Duodenal mucosa (tissue), 2 donors: ENCODE measurements at regions not wholly inside any gene's neighbourhood (a gene's known extent, or its start where the extent isn't known, plus 50 kb on each side); places are given as distances from the start of the nearest gene placed in this dataset.

Experiments used
- H3K27ac ChIP-seq: one replicate; pipeline ENCODE4 v1.7.0; 2013; ENCODE audit warnings: low read depth, low read length
- H3K27me3 ChIP-seq, 2 donors: one replicate each; pipeline ENCODE4 v1.7.0; 2013; ENCODE audit warnings: low read length in 2 of 2, control low read depth in 1 of 2; ENCODE audit not compliant: insufficient read depth in 2 of 2, control insufficient read depth in 1 of 2
- H3K36me3 ChIP-seq, 2 donors: one replicate each; pipeline ENCODE4 v1.7.0; 2013; ENCODE audit warnings: low read length in 2 of 2, control low read depth in 1 of 2; ENCODE audit not compliant: insufficient read depth in 2 of 2, control insufficient read depth in 1 of 2
- H3K4me1 ChIP-seq, 2 donors: one replicate each; pipeline ENCODE4 v1.7.0; 2013; ENCODE audit warnings: low read length in 2 of 2, control low read depth in 1 of 2; ENCODE audit not compliant: insufficient read depth in 2 of 2, control insufficient read depth in 1 of 2
- H3K4me3 ChIP-seq, 2 donors: one replicate each; pipeline ENCODE4 v1.7.0; 2013; ENCODE audit warnings: low read length in 2 of 2, low read depth in 1 of 2
- H3K9ac ChIP-seq, 2 donors: one replicate each; pipeline ENCODE4 v1.7.0; 2013; ENCODE audit warnings: low read length in 2 of 2, low read depth in 1 of 2
- H3K9me3 ChIP-seq, 2 donors: one replicate each; pipeline ENCODE4 v1.7.0; 2013; ENCODE audit warnings: low read length in 2 of 2, control low read depth in 1 of 2; ENCODE audit not compliant: control insufficient read depth in 1 of 2

DNA sequence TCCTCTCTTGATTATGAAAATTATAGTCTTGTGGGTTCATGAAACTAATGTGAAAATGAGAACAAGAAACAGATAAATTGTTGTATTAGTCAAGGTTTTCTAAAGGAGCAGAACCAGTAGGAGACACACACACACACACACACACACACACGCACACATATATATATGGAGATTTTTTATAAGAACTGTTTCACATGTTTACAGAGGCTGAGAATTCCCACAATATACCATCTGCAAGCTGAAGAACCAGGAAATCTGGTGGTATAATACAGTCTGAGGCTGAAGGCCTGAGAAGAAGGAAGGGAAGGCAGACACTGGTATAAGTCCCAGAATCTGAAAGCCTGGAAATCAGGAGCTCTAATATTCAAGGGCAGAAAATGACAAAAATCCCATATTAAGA lies 70.9 kb upstream of the RGS18 start:
- Histone ChIP-seq H3K27me3 (no peaks in the 10 kb centered on the region), H3K4me3 (no peak overlapping the region), H3K4me1 (no peaks in the 10 kb centered on the region), H3K36me3 (no peaks in the 10 kb centered on the region), H3K27ac (no peak overlapping the region), H3K9me3 (no peaks in the 10 kb centered on the region), H3K9ac (no peak overlapping the region)

DNA sequence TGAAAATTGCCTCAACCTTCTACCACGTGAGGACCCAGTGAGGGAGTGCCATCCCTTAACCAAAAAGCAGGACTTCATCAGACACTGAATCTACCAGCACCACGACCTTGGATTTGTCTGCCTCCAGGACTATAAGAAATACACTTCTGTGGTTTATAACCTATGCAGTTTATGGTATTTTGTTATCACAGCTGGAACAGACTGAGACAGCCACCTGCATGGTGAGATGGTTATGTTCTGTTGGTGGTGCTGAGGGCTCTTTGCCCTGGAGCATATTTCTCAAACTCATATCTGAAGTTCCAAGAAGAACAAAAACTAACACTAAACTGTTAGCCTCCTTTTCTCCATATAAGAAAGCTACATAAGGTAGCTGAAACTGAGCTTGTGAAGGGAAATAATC lies 69.8 kb upstream of the RGS18 start:
- no peak overlapping the region for H3K27ac ChIP-seq
- no peaks in the 10 kb centered on the region for H3K27me3 ChIP-seq
- H3K9ac ChIP-seq, result no peak overlapping the region
- no peaks in the 10 kb centered on the region for H3K36me3 ChIP-seq
- no peaks in the 10 kb centered on the region for H3K4me1 ChIP-seq
- H3K4me3 ChIP-seq, result no peak overlapping the region
- H3K9me3 ChIP-seq, result no peaks in the 10 kb centered on the region

DNA sequence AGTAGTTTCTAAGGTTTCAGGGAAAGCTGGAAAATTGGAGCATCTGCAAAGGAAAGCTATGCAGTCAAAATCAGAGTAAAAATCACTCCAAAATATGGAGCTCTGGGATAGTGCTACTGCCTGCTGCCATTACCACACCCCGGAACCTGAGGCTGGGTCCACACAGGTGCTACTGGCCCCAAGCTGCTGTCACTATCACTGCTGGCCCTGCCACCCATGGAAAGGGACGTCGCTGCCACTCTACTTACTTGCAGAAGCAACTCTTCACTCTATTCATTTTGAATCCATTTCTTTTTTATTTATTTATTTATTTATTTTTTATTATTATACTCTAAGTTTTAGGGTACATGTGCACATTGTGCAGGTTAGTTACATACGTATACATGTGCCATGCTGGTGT lies 60.3 kb upstream of the RGS18 start:
- H3K36me3 ChIP-seq, result no peaks in the 10 kb centered on the region
- no peak overlapping the region for H3K4me3 ChIP-seq
- no peak overlapping the region for H3K27ac ChIP-seq
- no peak overlapping the region for H3K9ac ChIP-seq
- H3K27me3 ChIP-seq, result no peaks in the 10 kb centered on the region
- no peaks in the 10 kb centered on the region for H3K9me3 ChIP-seq
- no peaks in the 10 kb centered on the region for H3K4me1 ChIP-seq

DNA sequence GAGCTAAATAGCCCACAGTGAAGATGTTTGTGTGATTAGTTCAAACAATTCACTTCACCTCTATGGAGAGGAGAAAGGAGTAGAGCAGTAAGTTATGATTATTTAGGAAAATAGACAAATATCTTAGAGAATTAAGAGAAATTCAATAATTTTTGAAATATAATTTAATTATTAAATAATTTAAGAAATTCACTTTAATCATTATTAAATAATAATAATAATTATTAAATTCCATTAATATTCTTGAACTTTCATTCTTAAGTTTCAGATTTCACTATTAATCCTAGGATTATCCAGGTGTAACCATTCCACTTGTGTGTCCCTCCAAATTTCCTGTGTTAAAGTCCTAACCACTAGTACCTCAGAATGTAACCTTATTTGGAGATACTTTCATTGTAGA lies 58.9 kb upstream of the RGS18 start:
- H3K27ac ChIP-seq, result no peak overlapping the region
- no peaks in the 10 kb centered on the region for H3K4me1 ChIP-seq
- no peaks in the 10 kb centered on the region for H3K36me3 ChIP-seq
- no peak overlapping the region for H3K4me3 ChIP-seq
- no peaks in the 10 kb centered on the region for H3K27me3 ChIP-seq
- no peaks in the 10 kb centered on the region for H3K9me3 ChIP-seq
- no peak overlapping the region for H3K9ac ChIP-seq

DNA sequence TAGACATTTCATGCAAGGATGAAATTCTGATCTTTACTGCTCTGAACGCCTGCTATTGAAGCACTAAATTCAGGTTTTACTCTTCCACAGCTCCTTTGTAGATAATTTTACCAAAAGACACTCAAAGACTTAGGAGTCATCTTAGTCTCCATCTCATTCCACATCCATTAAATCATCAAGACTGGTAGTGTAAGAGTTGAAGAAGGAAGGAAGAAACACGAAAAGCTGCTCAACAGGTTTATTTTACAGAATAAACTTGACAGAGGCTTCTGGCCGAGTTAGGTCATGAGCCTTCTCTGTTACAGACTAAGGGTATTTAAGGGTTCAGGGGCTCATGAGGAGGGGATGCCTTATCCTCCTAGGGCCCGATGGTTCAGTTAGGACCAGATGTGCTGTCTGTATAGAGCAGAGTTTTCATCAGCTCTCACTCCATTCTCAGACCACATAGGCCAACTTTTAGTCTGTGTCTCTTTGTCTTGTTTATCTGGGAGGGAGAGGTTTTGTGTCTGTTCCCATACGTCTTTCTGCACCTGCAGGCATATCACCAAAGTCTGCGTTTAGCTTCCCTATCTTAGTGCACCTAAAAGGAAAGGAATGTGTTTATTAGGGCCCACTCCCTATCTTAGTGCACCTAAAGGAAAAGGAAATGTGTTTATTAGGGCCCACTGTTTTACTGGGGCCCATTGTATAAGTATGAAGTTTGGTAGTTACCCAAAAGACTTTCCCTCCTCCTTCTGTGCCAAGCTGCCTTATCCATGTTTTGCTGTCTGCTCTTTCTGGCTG lies 57.4 kb upstream of the RGS18 start:
- Histone ChIP-seq H3K4me3 (no peak overlapping the region), H3K9ac (no peak overlapping the region), H3K27ac (no peak overlapping the region), H3K27me3 (no peaks in the 10 kb centered on the region), H3K4me1 (no peaks in the 10 kb centered on the region), H3K36me3 (no peaks in the 10 kb centered on the region), H3K9me3 (no peaks in the 10 kb centered on the region)

DNA sequence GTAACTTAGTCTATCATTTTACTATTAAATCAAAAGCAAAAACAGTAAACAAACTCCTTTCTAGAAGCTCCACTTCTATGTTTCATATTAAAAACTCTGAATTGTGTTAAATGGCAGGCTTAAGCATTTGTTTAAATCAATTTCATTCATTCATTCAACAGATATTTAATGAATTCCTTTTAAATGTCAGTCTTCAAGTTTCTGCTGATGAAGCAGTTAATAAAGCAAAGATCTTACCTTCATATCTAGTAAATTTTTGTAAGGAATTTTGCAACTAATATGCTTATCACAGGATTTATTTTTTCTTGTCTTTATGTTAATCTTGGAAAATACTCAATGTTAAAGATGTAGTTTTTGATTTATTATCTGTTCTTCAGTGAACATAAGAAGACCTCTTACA lies 54.1 kb upstream of the RGS18 start:
- Histone ChIP-seq H3K4me1 (no peaks in the 10 kb centered on the region), H3K4me3 (no peak overlapping the region), H3K36me3 (no peaks in the 10 kb centered on the region), H3K27me3 (no peaks in the 10 kb centered on the region), H3K9ac (no peak overlapping the region), H3K27ac (no peak overlapping the region), H3K9me3 (no peaks in the 10 kb centered on the region)

DNA sequence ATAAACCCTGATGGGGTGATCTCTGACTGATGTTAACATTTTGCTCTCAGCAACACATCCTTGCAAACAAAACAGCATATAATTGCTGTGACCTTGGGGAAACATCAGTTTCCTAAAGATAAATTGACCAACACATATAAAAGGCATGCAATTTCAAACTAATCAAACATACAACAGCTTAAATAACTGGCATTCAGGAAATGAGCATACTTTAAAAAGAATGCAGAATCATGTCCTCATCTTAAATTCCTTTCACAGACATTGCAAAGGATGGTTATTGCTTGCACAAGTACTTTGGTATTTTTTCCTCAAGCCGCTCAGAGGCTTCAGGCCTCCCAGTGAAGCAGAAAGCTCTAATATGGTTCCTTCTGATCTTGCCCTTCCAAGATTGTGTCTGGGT lies 53.4 kb upstream of the RGS18 start:
- no peaks in the 10 kb centered on the region for H3K27me3 ChIP-seq

DNA sequence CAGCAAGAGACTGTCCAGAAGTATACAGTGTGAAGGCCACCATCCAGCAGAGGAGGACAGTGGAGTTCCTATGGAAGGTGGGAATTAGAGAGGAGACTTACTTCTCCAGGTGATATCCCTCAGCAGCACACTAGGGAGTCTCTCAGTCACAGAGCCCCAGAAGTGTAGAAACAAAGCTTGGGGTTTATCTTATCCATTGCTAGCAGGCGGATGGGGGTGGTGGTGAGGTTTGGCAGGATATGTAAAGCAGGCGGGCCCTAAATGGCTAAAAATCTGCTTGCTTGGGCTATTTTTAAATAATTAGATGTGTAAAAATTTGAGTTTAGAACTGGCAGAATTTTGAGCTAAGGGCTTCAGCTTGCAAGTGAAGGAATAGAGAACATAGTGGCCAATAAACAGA lies 50.1 kb upstream of the RGS18 start:
- Histone ChIP-seq H3K36me3 (no peaks in the 10 kb centered on the region), H3K4me3 (no peak overlapping the region), H3K27ac (no peak overlapping the region), H3K27me3 (no peaks in the 10 kb centered on the region), H3K4me1 (no peaks in the 10 kb centered on the region), H3K9me3 (no peaks in the 10 kb centered on the region), H3K9ac (no peak overlapping the region)

More for the DNA sequence above, 53.4 kb upstream of the RGS18 start:
- Histone ChIP-seq H3K9me3 (no peaks in the 10 kb centered on the region), H3K27ac (no peak overlapping the region), H3K9ac (no peak overlapping the region), H3K36me3 (no peaks in the 10 kb centered on the region), H3K4me3 (no peak overlapping the region), H3K4me1 (no peaks in the 10 kb centered on the region)
